ENCODE measurements at regions not wholly inside any gene's neighbourhood (a gene's known extent, or its start where the extent isn't known, plus 50 kb on each side); places are given as distances from the start of the nearest gene placed in this dataset.
A peak's percentile ranks its signal among the peaks of the same experiment; 100 is the strongest.

GRCh38 chr5:174329738-174330137, 284.2 kb downstream of the NSG2 start:
- Histone ChIP-seq H3K36me3 (no peaks in the 10 kb centered on the region), H3K9me3 (no peaks in the 10 kb centered on the region), H3K27me3 (no peaks in the 10 kb centered on the region), H3K4me3 (no peak overlapping the region), H3K27ac (no peak overlapping the region), H3K4me1 (no peaks in the 10 kb centered on the region)
- intact Hi-C loops (cut with DNase I): loop anchor here (5.0 kb wide), 2 partner anchors 88 to 463 kb away; no protein-coding TSS in a partner anchor
- TF ChIP-seq, protein P1, sequence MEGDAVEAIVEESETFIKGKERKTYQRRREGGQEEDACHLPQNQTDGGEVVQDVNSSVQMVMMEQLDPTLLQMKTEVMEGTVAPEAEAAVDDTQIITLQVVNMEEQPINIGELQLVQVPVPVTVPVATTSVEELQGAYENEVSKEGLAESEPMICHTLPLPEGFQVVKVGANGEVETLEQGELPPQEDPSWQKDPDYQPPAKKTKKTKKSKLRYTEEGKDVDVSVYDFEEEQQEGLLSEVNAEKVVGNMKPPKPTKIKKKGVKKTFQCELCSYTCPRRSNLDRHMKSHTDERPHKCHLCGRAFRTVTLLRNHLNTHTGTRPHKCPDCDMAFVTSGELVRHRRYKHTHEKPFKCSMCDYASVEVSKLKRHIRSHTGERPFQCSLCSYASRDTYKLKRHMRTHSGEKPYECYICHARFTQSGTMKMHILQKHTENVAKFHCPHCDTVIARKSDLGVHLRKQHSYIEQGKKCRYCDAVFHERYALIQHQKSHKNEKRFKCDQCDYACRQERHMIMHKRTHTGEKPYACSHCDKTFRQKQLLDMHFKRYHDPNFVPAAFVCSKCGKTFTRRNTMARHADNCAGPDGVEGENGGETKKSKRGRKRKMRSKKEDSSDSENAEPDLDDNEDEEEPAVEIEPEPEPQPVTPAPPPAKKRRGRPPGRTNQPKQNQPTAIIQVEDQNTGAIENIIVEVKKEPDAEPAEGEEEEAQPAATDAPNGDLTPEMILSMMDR (IDR thresholded peaks at IDR 0.05): no peak
- peak in 1 of 2 donors; percentile 16 for DNase-seq (ENCODE audit: low spot score in 2 of 2)

DNA sequence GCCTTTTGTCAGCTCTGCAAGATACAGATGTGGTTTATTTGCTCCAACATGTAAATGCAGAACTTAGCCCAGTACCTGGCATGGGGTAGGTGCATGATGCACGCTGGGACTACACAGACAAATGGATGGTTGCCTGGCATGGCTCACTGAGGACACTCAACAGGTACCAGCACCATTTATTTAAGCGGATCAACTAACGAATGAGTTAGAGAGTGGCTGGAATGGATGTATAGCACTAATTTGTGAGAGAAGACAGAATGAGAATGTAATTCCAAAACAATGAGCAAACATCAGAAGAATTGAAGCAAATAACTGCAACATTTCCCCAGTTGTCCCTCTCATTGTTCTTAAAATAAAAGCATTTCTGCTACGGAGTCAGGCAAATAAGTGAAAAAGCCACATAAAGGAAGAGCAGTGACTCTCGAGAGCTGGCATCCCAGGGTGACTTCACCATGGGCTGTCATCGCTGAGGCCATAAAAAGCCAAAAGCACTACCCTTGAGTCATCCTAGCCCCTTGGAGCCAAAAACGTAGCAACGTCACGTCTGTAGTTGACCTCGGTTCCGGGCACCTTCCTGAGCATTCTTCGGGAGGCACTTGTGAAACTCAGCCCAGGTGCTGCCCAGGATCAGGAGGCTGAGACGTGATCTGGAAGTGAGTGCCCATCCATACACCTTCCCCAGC, 290.3 kb downstream of the NSG2 start:
- TF ChIP-seq, protein P1 (IDR thresholded peaks at IDR 0.05): no peak
- peak in 1 of 2 donors; percentile 71 for DNase-seq (ENCODE audit: low spot score in 2 of 2)
- H3K9me3 ChIP-seq: no peaks in the 10 kb centered on the region
- H3K27me3 ChIP-seq: no peaks in the 10 kb centered on the region
- H3K36me3 ChIP-seq: no peaks in the 10 kb centered on the region
- intact Hi-C loops (cut with DNase I): no loop called here
- peak overlapping the region in 1 of 2 donors; percentile 60 for H3K27ac ChIP-seq
- H3K4me1 ChIP-seq: peaks cover 0 to 9% of the 10 kb centered on the region in 2 donors
- peak overlapping the region in 1 of 2 donors; percentile 31 for H3K4me3 ChIP-seq

DNA sequence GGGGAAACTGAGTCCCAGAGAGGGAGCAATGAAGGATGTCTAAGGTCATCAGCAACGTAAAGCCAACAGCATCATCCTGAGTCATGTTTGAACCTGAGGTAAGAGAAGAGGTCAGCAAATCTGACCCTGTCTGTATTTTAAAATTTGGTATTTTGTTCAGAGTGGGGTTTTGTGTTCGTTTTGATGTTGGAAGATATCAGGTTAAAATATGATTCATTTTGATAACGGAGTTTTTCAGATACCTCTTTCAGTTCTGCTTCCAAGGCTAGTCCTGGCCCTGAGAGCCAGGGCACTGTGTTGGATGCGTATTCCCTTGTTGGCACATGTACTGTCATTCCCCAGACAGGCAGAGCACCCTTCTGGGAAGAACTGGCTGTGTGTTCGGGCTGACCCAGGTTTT, 291.0 kb downstream of the NSG2 start:
- Histone ChIP-seq H3K4me3 (peak overlapping the region in 1 of 2 donors; percentile 31), H3K9me3 (no peaks in the 10 kb centered on the region), H3K27me3 (no peaks in the 10 kb centered on the region), H3K36me3 (no peaks in the 10 kb centered on the region), H3K4me1 (peaks cover 0 to 9% of the 10 kb centered on the region in 2 donors), H3K27ac (peak overlapping the region; percentile 22 to 60)
- TF ChIP-seq, protein P1 (IDR thresholded peaks at IDR 0.05): no peak
- intact Hi-C loops (cut with DNase I): no loop called here
- no peak for DNase-seq (ENCODE audit: low spot score in 2 of 2)

DNA sequence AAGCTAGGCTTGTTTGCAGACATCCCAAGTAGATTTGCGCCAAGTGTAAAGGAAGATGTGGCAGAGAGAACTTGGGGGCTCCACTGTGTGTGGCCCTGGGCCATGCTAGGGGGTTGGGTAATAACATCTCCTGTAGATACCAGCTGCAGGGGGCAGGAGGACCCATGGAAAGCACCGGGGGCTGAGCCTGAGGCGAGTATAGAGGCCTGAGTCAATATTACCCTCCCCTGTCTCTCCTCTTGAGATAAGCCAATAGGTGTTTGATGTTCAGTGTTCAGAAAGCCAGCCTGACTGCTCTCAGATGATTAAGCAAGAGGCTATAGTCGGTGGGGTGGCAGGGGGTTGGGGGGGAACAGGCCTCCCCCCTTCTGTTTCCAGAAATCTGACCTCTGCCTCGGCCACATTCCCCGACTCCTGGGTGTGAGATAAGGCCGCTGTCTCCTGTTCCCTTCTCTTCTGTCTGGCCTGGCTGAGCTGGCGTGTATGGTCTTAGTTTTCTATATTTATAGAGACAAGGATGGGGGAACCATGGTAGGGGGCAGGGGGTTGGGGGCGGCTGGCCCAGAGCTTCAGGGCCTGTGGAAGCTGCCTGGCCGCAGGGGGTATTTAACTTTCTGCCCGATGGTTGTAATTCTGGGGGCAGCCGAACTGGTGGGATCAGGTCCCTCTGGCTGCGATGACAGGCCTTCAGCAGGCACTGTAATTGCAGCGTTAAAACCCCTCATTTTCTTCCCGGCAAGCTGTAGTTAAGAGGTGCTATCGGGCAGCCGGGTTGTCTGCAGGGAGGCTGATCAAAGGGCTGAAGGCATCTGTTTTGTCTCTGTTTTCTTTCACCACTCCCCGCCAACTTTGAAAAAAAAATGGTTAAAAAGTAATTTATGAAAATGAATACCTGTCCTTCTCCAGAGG, 292.0 kb downstream of the NSG2 start:
- TF ChIP-seq, protein P1 (IDR thresholded peaks at IDR 0.05): no peak
- Histone ChIP-seq H3K4me3 (peak overlapping the region in 1 of 2 donors; percentile 31), H3K9me3 (no peaks in the 10 kb centered on the region), H3K27ac (peak overlapping the region; percentile 22 to 60), H3K36me3 (no peaks in the 10 kb centered on the region), H3K27me3 (no peaks in the 10 kb centered on the region), H3K4me1 (peaks cover 0 to 9% of the 10 kb centered on the region in 2 donors)
- intact Hi-C loops (cut with DNase I): no loop called here
- DNase-seq (ENCODE audit: low spot score in 2 of 2): no peak

GRCh38 chr5:174338185-174339010, 292.9 kb downstream of the NSG2 start:
- Histone ChIP-seq H3K36me3 (no peaks in the 10 kb centered on the region), H3K27me3 (no peaks in the 10 kb centered on the region), H3K27ac (peak overlapping the region; percentile 22 to 60), H3K9me3 (no peaks in the 10 kb centered on the region), H3K4me3 (peak overlapping the region in 1 of 2 donors; percentile 31), H3K4me1 (peaks cover 0 to 9% of the 10 kb centered on the region in 2 donors)
- DNase-seq (ENCODE audit: low spot score in 2 of 2): no peak
- TF ChIP-seq, protein P1 (IDR thresholded peaks at IDR 0.05): no peak
- intact Hi-C loops (cut with DNase I): no loop called here
